Common myeloid progenitor, CD34-positive (primary cell): ENCODE measurements at regions not wholly inside any gene's neighbourhood (a gene's known extent, or its start where the extent isn't known, plus 50 kb on each side); places are given as distances from the start of the nearest gene placed in this dataset.

Source experiments
- CTCF ChIA-PET: fragments of 350-600 bp; sonication (Branson Sonifier 250); formaldehyde crosslinking; loops from one replicate; lab custom pipeline; 2021; ENCODE audit warnings: antibody characterized with exemption; lab: Charles Lee
- POLR2A ChIA-PET: fragments of 350-600 bp; sonication (Branson Sonifier 250); formaldehyde crosslinking; loops from one replicate; lab custom pipeline; 2021; ENCODE audit warnings: antibody characterized with exemption; lab: Charles Lee
- DNase-seq, 3 donors: peaks; one replicate each; pipeline versions ENCODE4 v3.0.0 to v3.0.0-alpha.2; 2013
- H3K27ac ChIP-seq, 2 experiments: 1 replicate in 1 of 2; 2 replicates in 1 of 2; pipeline ENCODE4 v1.7.0; 2013; ENCODE audit warnings: inconsistent platforms in 2 of 2, low read length in 2 of 2, mild to moderate bottlenecking in 2 of 2, low read depth in 1 of 2, moderate library complexity in 1 of 2; ENCODE audit not compliant: severe bottlenecking in 2 of 2, insufficient read depth in 1 of 2, poor library complexity in 1 of 2
- H3K27me3 ChIP-seq, 5 experiments: replicated peaks in 2 of 5; 1 replicate in 3 of 5; 2 replicates in 2 of 5; pipeline versions ENCODE4 v1.6.1 to v1.7.0; 2013; ENCODE audit warnings: low read length in 4 of 5, mild to moderate bottlenecking in 2 of 5, moderate library complexity in 2 of 5, inconsistent platforms in 1 of 5; ENCODE audit not compliant: insufficient read depth in 5 of 5, control insufficient read depth in 4 of 5
- H3K36me3 ChIP-seq, 4 experiments: 1 replicate in 2 of 4; 2 replicates in 2 of 4; pipeline versions ENCODE4 v1.6.1 to v1.7.0; 2013; ENCODE audit warnings: low read length in 3 of 4, control low read depth in 1 of 4, mild to moderate bottlenecking in 1 of 4; ENCODE audit not compliant: control insufficient read depth in 4 of 4, insufficient read depth in 4 of 4
- H3K4me1 ChIP-seq, 4 experiments: 1 replicate in 3 of 4; 2 replicates in 1 of 4; pipeline versions ENCODE4 v1.6.1 to v1.7.1; 2013; ENCODE audit warnings: low read length in 3 of 4, mild to moderate bottlenecking in 3 of 4, control low read depth in 1 of 4, inconsistent platforms in 1 of 4, moderate library complexity in 1 of 4; ENCODE audit not compliant: control insufficient read depth in 4 of 4, insufficient read depth in 4 of 4; ENCODE audit errors: control extremely low read depth in 1 of 4
- H3K4me3 ChIP-seq, 7 experiments: 1 replicate in 4 of 7; 2 replicates in 3 of 7; pipeline versions ENCODE4 v1.5.1 to v1.7.0; 2013; ENCODE audit warnings: mild to moderate bottlenecking in 7 of 7, low read length in 6 of 7, moderate library complexity in 6 of 7, inconsistent platforms in 2 of 7, low read depth in 2 of 7, control low read depth in 1 of 7; ENCODE audit not compliant: insufficient read depth in 4 of 7, control insufficient read depth in 1 of 7; ENCODE audit errors: extremely low read depth in 1 of 7
- H3K9me3 ChIP-seq, 5 experiments: 1 replicate in 4 of 5; 2 replicates in 1 of 5; pipeline versions ENCODE4 v1.6.1 to v1.7.1; 2013; ENCODE audit warnings: low read length in 4 of 5, mild to moderate bottlenecking in 2 of 5, inconsistent platforms in 1 of 5, low read depth in 1 of 5, moderate library complexity in 1 of 5; ENCODE audit not compliant: control insufficient read depth in 4 of 5, insufficient read depth in 2 of 5; ENCODE audit errors: control extremely low read depth in 1 of 5
- WGBS: methylation state at CpG from one replicate; pipeline ENCODE4 v1.1.5; 2013; ENCODE audit not compliant: insufficient coverage; 5-methylcytosine and 5-hydroxymethylcytosine counted together

DNA sequence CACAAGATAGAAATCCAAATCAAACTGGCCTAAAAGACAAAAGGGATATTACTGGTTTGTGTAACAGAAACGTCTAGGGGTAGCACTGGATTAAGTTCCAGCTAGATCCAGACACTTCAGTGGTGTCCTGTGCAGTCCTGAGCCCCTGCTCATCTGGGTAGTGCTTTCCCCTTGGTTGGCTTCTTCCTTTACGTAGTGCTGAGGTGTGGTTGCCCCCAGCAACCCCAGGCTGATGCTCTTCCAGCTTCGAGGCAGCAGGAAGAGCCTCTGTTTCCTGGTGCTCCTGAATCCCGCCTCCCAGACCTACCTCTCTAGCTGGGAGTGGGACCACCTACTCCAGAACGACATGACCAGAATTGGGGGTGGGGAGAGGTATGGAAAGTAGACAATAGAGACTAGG, 166.1 kb upstream of the ADRA1B start:
- peaks cover 0 to 7% (median 5%) of the 10 kb centered on the region in 5 experiments for H3K9me3 ChIP-seq
- H3K4me3 ChIP-seq: no peak overlapping the region
- ChIA-PET CTCF (interaction anchor here (1.2 kb wide), 1 partner anchor 17 kb away, joined by 3 read pairs; no protein-coding TSS in a partner anchor), POLR2A (no interaction called here)
- no peaks in the 10 kb centered on the region for H3K27me3 ChIP-seq
- H3K27ac ChIP-seq: no peak overlapping the region
- no peak for DNase-seq
- 90% methylated on average over 2 of the region's 5 CpGs for WGBS
- H3K4me1 ChIP-seq: peaks cover 0 to 13% (median 2%) of the 10 kb centered on the region in 4 experiments
- no peaks in the 10 kb centered on the region for H3K36me3 ChIP-seq

DNA sequence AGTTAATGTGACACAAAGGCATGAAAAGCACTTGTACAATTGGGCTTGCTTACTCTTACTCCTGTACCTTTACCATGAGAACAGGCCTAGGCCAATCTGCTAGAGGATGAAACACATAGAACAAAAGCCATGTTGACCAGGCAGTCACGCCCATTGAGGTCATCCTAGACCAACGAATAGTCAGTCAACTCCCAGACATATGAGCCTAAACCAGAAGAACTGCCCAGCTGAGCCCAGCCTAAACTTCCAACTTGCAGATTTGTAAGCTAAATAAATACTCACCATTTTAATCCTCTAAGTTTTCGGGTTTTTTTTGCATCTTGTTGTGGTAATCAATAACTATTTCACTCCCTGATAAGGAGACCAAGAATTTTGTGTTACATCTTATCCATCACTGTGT, 164.8 kb upstream of the ADRA1B start:
- Histone ChIP-seq H3K4me3 (no peak overlapping the region), H3K27ac (no peak overlapping the region), H3K27me3 (peaks cover 0 to 4% (median 0%) of the 10 kb centered on the region in 5 experiments), H3K36me3 (no peaks in the 10 kb centered on the region), H3K9me3 (peaks cover 0 to 7% (median 5%) of the 10 kb centered on the region in 5 experiments), H3K4me1 (peaks cover 0 to 13% (median 2%) of the 10 kb centered on the region in 4 experiments)
- CTCF ChIA-PET: no interaction called here
- 100% methylated on average over 3 of the region's 3 CpGs for WGBS
- DNase-seq: no peak
- POLR2A ChIA-PET: no interaction called here

DNA sequence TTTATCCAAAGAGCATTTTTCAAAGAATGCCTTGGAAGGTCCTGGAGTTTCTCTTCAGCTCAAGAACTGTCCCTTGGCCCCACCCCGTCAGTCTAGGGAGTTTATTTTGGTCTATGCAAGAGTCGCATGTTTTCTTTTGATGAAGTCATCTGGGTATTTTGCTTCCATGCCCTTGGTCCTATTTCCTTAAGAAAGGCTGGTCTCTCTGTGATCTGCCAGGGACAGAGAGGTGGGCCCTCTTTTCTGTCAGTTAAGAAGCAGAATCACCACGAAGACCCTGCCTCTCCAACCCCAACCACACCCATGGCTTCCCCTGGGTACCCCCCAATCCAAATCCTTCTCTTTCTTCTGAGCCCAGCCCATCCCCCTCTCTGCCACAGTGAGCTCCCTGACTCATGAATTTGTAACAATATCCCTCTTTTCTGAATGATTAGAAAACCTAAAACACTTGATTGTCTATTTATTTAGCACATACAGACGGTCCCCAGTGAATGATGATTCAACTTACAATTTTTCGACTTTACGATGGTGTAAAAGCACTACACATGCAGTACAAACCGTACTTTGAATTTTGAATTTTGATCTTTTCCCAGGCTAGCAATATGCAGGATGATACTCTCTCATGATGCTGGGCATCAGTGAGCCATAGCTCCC, 163.5 kb upstream of the ADRA1B start:
- no peak overlapping the region for H3K4me3 ChIP-seq
- H3K27me3 ChIP-seq: peaks cover 0 to 4% (median 0%) of the 10 kb centered on the region in 5 experiments
- CTCF ChIA-PET: interaction anchor here (0.7 kb wide), 1 partner anchor 51 kb away, joined by 3 read pairs; no protein-coding TSS in a partner anchor
- POLR2A ChIA-PET: no interaction called here
- peaks cover 0 to 13% (median 2%) of the 10 kb centered on the region in 4 experiments for H3K4me1 ChIP-seq
- 96% methylated on average over 7 of the region's 7 CpGs for WGBS
- H3K9me3 ChIP-seq: peaks cover 0 to 7% (median 5%) of the 10 kb centered on the region in 5 experiments
- H3K27ac ChIP-seq: no peak overlapping the region
- no peak for DNase-seq
- no peaks in the 10 kb centered on the region for H3K36me3 ChIP-seq

DNA sequence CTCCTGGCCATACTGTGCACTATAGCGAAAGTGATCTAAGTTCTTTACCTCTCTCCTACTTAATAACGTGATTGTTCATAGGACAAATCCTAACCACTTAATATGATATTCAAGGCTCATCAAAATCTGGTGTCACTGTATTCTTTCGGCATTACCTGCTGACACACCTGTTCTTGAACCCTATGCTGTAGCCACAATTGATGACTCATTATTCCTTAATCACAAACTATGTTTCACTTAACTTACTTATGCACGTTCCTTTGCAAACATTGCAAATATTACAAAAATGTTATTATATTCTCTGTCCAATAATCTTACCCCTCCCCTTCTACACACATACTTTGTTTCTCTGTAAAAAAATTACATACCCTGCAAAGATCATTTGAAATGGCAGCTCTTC, 158.1 kb upstream of the ADRA1B start:
- no peaks in the 10 kb centered on the region for H3K36me3 ChIP-seq
- no peak for DNase-seq
- H3K4me1 ChIP-seq: peaks cover 0 to under 1% (median under 1%) of the 10 kb centered on the region in 4 experiments
- CTCF ChIA-PET: no interaction called here
- no peak overlapping the region for H3K27ac ChIP-seq
- POLR2A ChIA-PET: no interaction called here
- H3K27me3 ChIP-seq: peaks cover 0 to 10% (median 3%) of the 10 kb centered on the region in 5 experiments
- no peak overlapping the region for H3K4me3 ChIP-seq
- no peaks in the 10 kb centered on the region for H3K9me3 ChIP-seq
- 96% methylated on average over 4 of the region's 4 CpGs for WGBS

DNA sequence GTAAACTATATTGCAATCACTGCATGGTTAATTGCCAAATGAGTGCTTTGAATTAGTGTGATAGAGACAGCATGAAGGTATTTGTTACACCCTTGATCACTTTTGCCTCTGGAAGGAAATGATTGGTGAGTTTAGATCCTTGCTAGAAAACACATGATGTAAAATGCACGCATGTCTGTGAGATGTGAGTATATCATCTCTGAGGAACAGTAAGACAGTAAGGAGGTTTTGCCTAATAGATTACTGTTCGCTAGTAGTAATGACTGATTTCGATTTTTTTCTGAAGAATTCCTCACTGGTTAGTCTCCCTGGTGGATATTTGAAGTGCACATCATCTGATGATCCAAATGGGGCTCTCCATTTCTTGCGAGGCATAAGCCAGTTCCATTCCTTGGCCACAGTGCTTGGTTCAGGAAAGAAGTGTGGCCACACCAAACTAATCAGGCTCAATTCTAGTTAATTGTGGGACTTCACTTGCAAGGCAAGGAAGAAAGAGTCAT, 156.4 kb upstream of the ADRA1B start:
- Histone ChIP-seq H3K4me1 (peaks cover 6 to 17% (median 14%) of the 10 kb centered on the region in 4 experiments), H3K9me3 (no peaks in the 10 kb centered on the region), H3K36me3 (no peaks in the 10 kb centered on the region), H3K27ac (no peak overlapping the region), H3K27me3 (peaks cover 0 to 10% (median 3%) of the 10 kb centered on the region in 5 experiments), H3K4me3 (no peak overlapping the region)
- POLR2A ChIA-PET: no interaction called here
- CTCF ChIA-PET: no interaction called here
- no peak for DNase-seq
- 98% methylated on average over 4 of the region's 4 CpGs for WGBS

DNA sequence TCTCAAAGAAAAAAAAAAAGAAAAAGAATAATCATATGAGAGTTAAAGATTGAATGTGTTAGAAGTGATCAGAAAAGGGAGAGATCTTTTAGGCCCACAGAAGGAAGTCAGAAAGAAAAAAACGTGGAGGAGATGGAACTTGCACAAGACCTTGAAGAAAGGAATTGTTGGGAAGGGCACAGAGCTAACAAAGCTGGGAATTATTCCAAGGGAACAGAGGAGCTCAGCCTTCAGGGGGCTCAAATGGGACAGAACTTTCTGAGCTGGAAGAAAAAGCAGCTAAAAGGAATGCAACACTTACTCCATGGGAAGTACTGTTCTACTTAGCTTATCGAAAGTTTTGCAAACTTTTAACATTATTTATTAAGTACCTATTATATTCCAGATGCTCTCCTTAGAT, 153.4 kb upstream of the ADRA1B start:
- H3K4me3 ChIP-seq: no peak overlapping the region
- no peaks in the 10 kb centered on the region for H3K36me3 ChIP-seq
- no peak overlapping the region for H3K27ac ChIP-seq
- CTCF ChIA-PET: interaction anchor here (0.9 to 1.9 kb wide), 4 partner anchors 10 to 286 kb away, joined by 3 to 4 read pairs (median 4); no protein-coding TSS in a partner anchor
- H3K4me1 ChIP-seq: peaks cover 6 to 21% (median 16%) of the 10 kb centered on the region in 4 experiments
- H3K9me3 ChIP-seq: no peaks in the 10 kb centered on the region
- no peak for DNase-seq
- no CpG with 5 or more reads among the region's 2 CpGs for WGBS
- POLR2A ChIA-PET: no interaction called here
- H3K27me3 ChIP-seq: peaks cover 0 to 9% (median 5%) of the 10 kb centered on the region in 5 experiments

DNA sequence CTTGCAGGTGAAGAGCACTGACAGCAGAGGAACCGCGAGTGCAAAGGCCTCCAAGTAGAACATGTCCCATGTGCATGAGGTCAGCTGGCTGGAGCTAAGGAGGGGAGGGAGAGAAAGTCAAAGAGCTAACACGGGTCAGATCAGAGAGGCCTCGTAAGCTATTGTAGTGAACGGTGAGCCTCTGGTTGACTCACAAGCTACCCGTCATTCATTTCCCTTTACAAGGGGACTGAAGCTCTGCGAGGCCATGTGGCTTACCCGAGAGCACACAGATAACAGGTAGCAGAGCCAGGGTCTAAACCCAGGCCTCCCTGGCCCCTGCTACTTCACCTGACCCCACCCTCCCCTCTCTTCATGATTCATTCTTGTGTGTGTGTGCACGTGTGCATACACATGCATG, 152.7 kb upstream of the ADRA1B start:
- H3K27me3 ChIP-seq: peaks cover 0 to 9% (median 5%) of the 10 kb centered on the region in 5 experiments
- H3K36me3 ChIP-seq: no peaks in the 10 kb centered on the region
- POLR2A ChIA-PET: no interaction called here
- DNase-seq: peak; percentile 11 to 81 (median 71)
- H3K9me3 ChIP-seq: no peaks in the 10 kb centered on the region
- H3K4me3 ChIP-seq: peak overlapping the region in 1 of 7 experiments; percentile 14
- H3K27ac ChIP-seq: no peak overlapping the region
- WGBS: 68% methylated on average over 8 of the region's 9 CpGs
- CTCF ChIA-PET: interaction anchor here (0.9 to 1.1 kb wide), 3 partner anchors 9 to 287 kb away, joined by 3 to 4 read pairs (median 4); no protein-coding TSS in a partner anchor
- H3K4me1 ChIP-seq: peaks cover 6 to 21% (median 16%) of the 10 kb centered on the region in 4 experiments
